GM12878 (cell line): ENCODE measurements at regions not wholly inside any gene's neighbourhood (a gene's known extent, or its start where the extent isn't known, plus 50 kb on each side); places are given as distances from the start of the nearest gene placed in this dataset.

Experiments used
- ATAC-seq: fragments of 200-7000 bp; cut with Tn5 transposase; 3 replicates; pipeline ENCODE4 v1.9.1; 2020; ENCODE audit warnings: mild to moderate bottlenecking, moderate library complexity
- BruUV-seq: library from RNA; stranded (reverse); fragments of 400-500 nt; replicated peaks from 2 replicates; lab custom pipeline; 2021; lab: Mats Ljungman, UMichigan
- CTCF ChIA-PET: fragments of 300-600 bp; sonication (Branson Sonifier 250); formaldehyde crosslinking; extraction: SDS; loops from one replicate; lab custom pipeline; 2021; ENCODE audit warnings: inconsistent platforms; lab: Yijun Ruan, JAX
- POLR2A ChIA-PET: fragments of 350-600 bp; formaldehyde crosslinking; extraction: SDS; loops from one replicate; lab custom pipeline; 2021; ENCODE audit warnings: inconsistent platforms; lab: Charles Lee
- RAD21 ChIA-PET: fragments of 300-600 bp; sonication (Branson Sonifier 250); formaldehyde crosslinking; loops from one replicate; lab custom pipeline; 2023; ENCODE audit warnings: antibody characterized with exemption; ENCODE audit not compliant: unreplicated experiment; lab: Charles Lee
- SMC1A ChIA-PET: fragments of 300-600 bp; sonication (Branson Sonifier 250); formaldehyde crosslinking; loops from one replicate; lab custom pipeline; 2023; ENCODE audit not compliant: unreplicated experiment, uncharacterized antibody; lab: Charles Lee
- DNase-seq: peaks from one replicate; pipeline ENCODE4 v3.0.0-alpha.2; 2011; ENCODE audit warnings: low read depth, low spot score
- FAIRE-seq: peaks from 3 replicates; lab custom pipeline; 2011; peaks lifted over from hg19 to GRCh38; lab: Jason Lieb, UNC
- H2AFZ ChIP-seq: 2 replicates; pipeline ENCODE4 v1.6.0; 2011; ENCODE audit warnings: low read depth, low read length, control low read depth; ENCODE audit not compliant: control insufficient read depth
- H3K27ac ChIP-seq: 2 replicates; pipeline ENCODE4 v1.5.1; 2011; ENCODE audit warnings: control low read depth; ENCODE audit not compliant: control insufficient read depth, insufficient read depth
- H3K27me3 ChIP-seq, 2 experiments: replicated peaks in 1 of 2; 2 replicates each; pipeline versions ENCODE4 v1.6.0 to v1.6.1; 2011; ENCODE audit warnings: low read length in 1 of 2; ENCODE audit not compliant: control insufficient read depth in 2 of 2, insufficient read depth in 2 of 2
- H3K36me3 ChIP-seq, 2 experiments: 2 replicates each; pipeline ENCODE4 v1.5.1; 2011; ENCODE audit warnings: low read length in 1 of 2; ENCODE audit not compliant: control insufficient read depth in 2 of 2, insufficient read depth in 2 of 2
- H3K4me1 ChIP-seq: 2 replicates; pipeline ENCODE4 v1.6.1; 2011; ENCODE audit warnings: mild to moderate bottlenecking, low read length, moderate library complexity, mixed read lengths; ENCODE audit not compliant: control insufficient read depth, insufficient read depth
- H3K4me2 ChIP-seq: 2 replicates; pipeline ENCODE4 v1.6.0; 2011; ENCODE audit warnings: control low read depth; ENCODE audit not compliant: control insufficient read depth, insufficient read depth
- H3K4me3 ChIP-seq: fragments of 200-600 bp; sonication (generic); 2 replicates; pipeline ENCODE4 v1.5.1; 2016
- H3K79me2 ChIP-seq: 2 replicates; pipeline ENCODE4 v1.6.0; 2011; ENCODE audit warnings: low read length; ENCODE audit not compliant: control insufficient read depth, insufficient read depth
- H3K9ac ChIP-seq: 2 replicates; pipeline ENCODE4 v1.8.0; 2011; ENCODE audit warnings: low read length, control low read depth, mixed read lengths; ENCODE audit not compliant: control insufficient read depth, insufficient read depth
- H3K9me3 ChIP-seq: replicated peaks from 3 replicates; pipeline ENCODE4 v1.5.1; 2011; ENCODE audit warnings: mild to moderate bottlenecking, low read length; ENCODE audit not compliant: control insufficient read depth, insufficient read depth
- H4K20me1 ChIP-seq: 2 replicates; pipeline ENCODE4 v1.6.0; 2011; ENCODE audit not compliant: control insufficient read depth, insufficient read depth
- BCLAF1 ChIP-seq: fragments of 450-650 bp; IDR thresholded peaks from 2 replicates; pipeline ENCODE4 v1.6.1; 2017; ENCODE audit warnings: antibody characterized with exemption, mild to moderate bottlenecking, moderate library complexity
- CEBPB ChIP-seq, 2 experiments: fragments of 150-350 bp in 1 of 2; IDR thresholded peaks; 2 replicates each; pipeline ENCODE4 v1.6.1; 2012 to 2014; ENCODE audit warnings: low read depth in 2 of 2, low read length in 2 of 2, borderline replicate concordance in 1 of 2, inconsistent platforms in 1 of 2
- FOXM1 ChIP-seq: IDR thresholded peaks from 2 replicates; pipeline ENCODE4 v1.6.1; 2012; ENCODE audit warnings: low read depth, mild to moderate bottlenecking, inconsistent platforms, low read length, moderate library complexity
- HSF1 ChIP-seq: fragments of 150-350 bp; IDR thresholded peaks from 2 replicates; pipeline ENCODE4 v1.6.1; 2014; ENCODE audit warnings: mild to moderate bottlenecking, low read depth, low read length
- IKZF1 ChIP-seq: fragments of 450-650 bp; conservative IDR thresholded peaks from 2 replicates; pipeline ENCODE4 v1.6.1; 2017; ENCODE audit warnings: antibody characterized with exemption, mild to moderate bottlenecking
- MXI1 ChIP-seq: fragments of 150-350 bp; IDR thresholded peaks from 2 replicates; pipeline ENCODE4 v1.6.1; 2011; ENCODE audit warnings: low read depth, mild to moderate bottlenecking, inconsistent platforms, low read length, improper control_type of control experiment
- RAD51 ChIP-seq: fragments of 450-650 bp; IDR thresholded peaks from 2 replicates; pipeline ENCODE4 v1.6.1; 2016; ENCODE audit warnings: moderate library complexity, mild to moderate bottlenecking, inconsistent platforms
- RCOR1 ChIP-seq: conservative IDR thresholded peaks from 2 replicates; pipeline ENCODE4 v1.6.1; 2012; ENCODE audit warnings: low read depth, low read length, improper control_type of control experiment
- SREBF1 ChIP-seq: IDR thresholded peaks from 2 replicates; pipeline ENCODE4 v1.6.1; 2012; ENCODE audit warnings: mild to moderate bottlenecking, low read length
- SUPT20H ChIP-seq: IDR thresholded peaks from 2 replicates; pipeline ENCODE4 v1.6.1; 2011; ENCODE audit warnings: low read depth, mild to moderate bottlenecking, low read length, moderate library complexity, borderline replicate concordance; ENCODE audit not compliant: control insufficient read depth
- TCF7 ChIP-seq: IDR thresholded peaks from 2 replicates; pipeline ENCODE4 v1.6.1; 2014; ENCODE audit warnings: antibody characterized with exemption, borderline replicate concordance
- WGBS: methylation state at CpG from one replicate; pipeline ENCODE4 v1.1.6; 2016; ENCODE audit warnings: low lambda C conversion rate; ENCODE audit not compliant: insufficient replicate concordance, insufficient coverage; ENCODE audit errors: missing lambda C conversion rate; 5-methylcytosine and 5-hydroxymethylcytosine counted together
- in situ Hi-C: fragments of 300-500 bp; cut with MboI; formaldehyde crosslinking; loops from 9 replicates; pipeline ENCODE4 v1.14.3; 2018; ENCODE audit warnings: mixed read lengths
- intact Hi-C: fragments of 100-400 bp; cut with micrococcal nuclease; formaldehyde crosslinking; loops from one replicate; pipeline ENCODE4 v1.14.2; 2022; ENCODE audit not compliant: unreplicated experiment
- TF ChIP-seq, protein P1 (sequence below): IDR thresholded peaks from 2 replicates; pipeline ENCODE4 v1.6.1; 2011; ENCODE audit warnings: low read depth, mild to moderate bottlenecking, low read length, moderate library complexity, borderline replicate concordance; ENCODE audit errors: extremely low read depth

DNA sequence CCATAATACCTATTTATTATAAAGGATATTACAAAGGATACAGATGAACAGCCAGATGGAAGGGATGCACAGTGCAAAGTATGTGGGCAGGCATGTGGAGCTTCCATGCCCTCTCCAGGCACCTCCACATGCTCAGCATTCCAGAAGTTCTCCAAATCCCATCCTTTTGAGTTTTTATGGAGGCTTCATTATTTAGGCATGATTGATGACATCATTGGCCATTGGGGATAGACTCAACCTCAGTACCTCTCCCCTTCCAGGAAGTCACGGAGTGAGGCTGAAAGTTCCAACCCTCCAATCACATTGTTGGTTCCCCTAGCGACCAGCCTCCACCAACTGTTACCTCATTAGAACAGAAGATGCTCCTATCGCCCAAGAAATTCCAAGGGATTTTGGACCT is 156.4 kb downstream of the ATP23 start:
- CTCF ChIA-PET = no interaction called here
- Histone ChIP-seq H3K79me2 (no peaks in the 10 kb centered on the region), H3K27ac (no peak overlapping the region), H3K36me3 (no peaks in the 10 kb centered on the region), H3K4me3 (no peak overlapping the region), H2AFZ (no peak overlapping the region), H3K27me3 (no peaks in the 10 kb centered on the region)
- no peak for DNase-seq
- WGBS = 5% methylated on average over 3 of the region's 3 CpGs
- in situ Hi-C loops (no loop called here), intact Hi-C loops (no loop called here)
- SMC1A ChIA-PET = no interaction called here
- BruUV-seq = no TSS peak
- TF ChIP-seq FOXM1 (no peak), MXI1 (no peak), RAD51 (no peak), BCLAF1 (no peak), SUPT20H (no peak), RCOR1 (no peak), CEBPB (IDR thresholded peaks at IDR 0.05; ENCODE audit: borderline replicate concordance in 1 of 2, low read depth in 2 of 2, low read length in 2 of 2) (no peak), HSF1 (no peak), TCF7 (no peak), SREBF1 (no peak), IKZF1 (no peak)
- TF ChIP-seq, protein P1, sequence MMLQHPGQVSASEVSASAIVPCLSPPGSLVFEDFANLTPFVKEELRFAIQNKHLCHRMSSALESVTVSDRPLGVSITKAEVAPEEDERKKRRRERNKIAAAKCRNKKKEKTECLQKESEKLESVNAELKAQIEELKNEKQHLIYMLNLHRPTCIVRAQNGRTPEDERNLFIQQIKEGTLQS = no peak
- TF ChIP-seq, all 136 proteins: peak for 0
- Histone ChIP-seq H3K9ac (no peak overlapping the region), H3K9me3 (no peaks in the 10 kb centered on the region), H3K4me2 (no peak overlapping the region), H4K20me1 (no peaks in the 10 kb centered on the region), H3K4me1 (no peaks in the 10 kb centered on the region)
- ChIA-PET RAD21 (no interaction called here), POLR2A (no interaction called here)
- no peak for FAIRE-seq
- ATAC-seq = no peak
